Mesendoderm (in vitro differentiated cells): ENCODE measurements at regions not wholly inside any gene's neighbourhood (a gene's known extent, or its start where the extent isn't known, plus 50 kb on each side); places are given as distances from the start of the nearest gene placed in this dataset.
"Not testable (repeated sequence)": the region's sequence is repeated elsewhere in the genome, so short reads cannot be mapped to it uniquely, and the experiment has no call there.

Experiments
- DNase-seq: peaks from one replicate; pipeline ENCODE4 v3.0.0; 2013
- H2AK5ac ChIP-seq: 2 replicates; pipeline ENCODE4 v1.6.1; 2013; ENCODE audit warnings: low read length, inconsistent platforms
- H2BK120ac ChIP-seq: 2 replicates; pipeline ENCODE4 v1.6.1; 2013; ENCODE audit warnings: low read depth, mild to moderate bottlenecking, low read length, moderate library complexity, mixed read lengths
- H2BK15ac ChIP-seq: replicated peaks from 2 replicates; pipeline ENCODE4 v1.6.1; 2013; ENCODE audit warnings: low read depth, mild to moderate bottlenecking, moderate library complexity
- H2BK5ac ChIP-seq: 2 replicates; pipeline ENCODE4 v1.6.1; 2013; ENCODE audit warnings: low read length, inconsistent platforms
- H3K18ac ChIP-seq: 2 replicates; pipeline ENCODE4 v1.6.1; 2013; ENCODE audit warnings: mild to moderate bottlenecking, low read length, mixed read lengths
- H3K23ac ChIP-seq: one replicate; pipeline ENCODE4 v1.6.1; 2013; ENCODE audit warnings: low read length
- H3K27ac ChIP-seq: 2 replicates; pipeline ENCODE4 v1.5.1; 2013; ENCODE audit warnings: low read depth, mild to moderate bottlenecking, inconsistent platforms, low read length, moderate library complexity
- H3K27me3 ChIP-seq: 2 replicates; pipeline ENCODE4 v1.6.1; 2013; ENCODE audit warnings: low read length, control low read depth, mild to moderate bottlenecking, inconsistent platforms; ENCODE audit not compliant: insufficient read depth, poor library complexity
- H3K36me3 ChIP-seq: 2 replicates; pipeline ENCODE4 v1.6.1; 2013; ENCODE audit warnings: low read length, inconsistent platforms; ENCODE audit not compliant: control insufficient read depth, insufficient read depth
- H3K4ac ChIP-seq: one replicate; pipeline ENCODE4 v1.6.1; 2013; ENCODE audit warnings: low read depth, mild to moderate bottlenecking, low read length, moderate library complexity
- H3K4me1 ChIP-seq: 2 replicates; pipeline ENCODE4 v1.6.1; 2013; ENCODE audit warnings: low read depth, low read length, inconsistent platforms; ENCODE audit not compliant: control insufficient read depth
- H3K4me2 ChIP-seq: 2 replicates; pipeline ENCODE4 v1.6.1; 2013; ENCODE audit warnings: low read length
- H3K4me3 ChIP-seq: 2 replicates; pipeline ENCODE4 v1.5.1; 2013; ENCODE audit warnings: mild to moderate bottlenecking, low read length
- H3K56ac ChIP-seq: one replicate; pipeline ENCODE4 v1.6.1; 2013; ENCODE audit warnings: low read length
- H3K79me1 ChIP-seq: 2 replicates; pipeline ENCODE4 v1.6.1; 2013; ENCODE audit warnings: low read length, inconsistent platforms
- H3K79me2 ChIP-seq: 2 replicates; pipeline ENCODE4 v1.6.1; 2013; ENCODE audit warnings: mild to moderate bottlenecking, low read length; ENCODE audit not compliant: control insufficient read depth, insufficient read depth
- H3K9ac ChIP-seq: 2 replicates; pipeline ENCODE4 v1.6.1; 2013; ENCODE audit warnings: low read length, inconsistent platforms
- H4K5ac ChIP-seq: one replicate; pipeline ENCODE4 v1.6.1; 2013; ENCODE audit warnings: low read length
- H4K8ac ChIP-seq: one replicate; pipeline ENCODE4 v1.6.1; 2013; ENCODE audit warnings: low read depth, mild to moderate bottlenecking, control low read depth, low read length, moderate library complexity
- WGBS: extraction: QIAGEN DNeasy Blood & Tissue Kit; methylation state at CpG from one replicate; pipeline ENCODE4 v1.1.7; 2013; ENCODE audit warnings: low lambda C conversion rate, missing lambda C conversion rate; ENCODE audit not compliant: insufficient coverage; ENCODE audit errors: extremely low coverage; 5-methylcytosine and 5-hydroxymethylcytosine counted together

- no peak overlapping the region for H2BK120ac ChIP-seq
- H2BK5ac ChIP-seq = no peak overlapping the region
- H4K8ac ChIP-seq = no peak overlapping the region
- H3K4me3 ChIP-seq = no peak overlapping the region
- H3K4me1 ChIP-seq = no peaks in the 10 kb centered on the region
- H3K4me2 ChIP-seq = no peak overlapping the region
- H2BK15ac ChIP-seq = no peak overlapping the region
- H3K56ac ChIP-seq = no peak overlapping the region
- no peak overlapping the region for H3K4ac ChIP-seq
- no peak overlapping the region for H4K5ac ChIP-seq
- no peaks in the 10 kb centered on the region for H3K36me3 ChIP-seq
- H3K79me1 ChIP-seq = no peaks in the 10 kb centered on the region
- no peak overlapping the region for H3K27ac ChIP-seq
- H3K9ac ChIP-seq = no peak overlapping the region
- H3K27me3 ChIP-seq = no peaks in the 10 kb centered on the region
- no peak overlapping the region for H3K18ac ChIP-seq
- no peak overlapping the region for H3K23ac ChIP-seq
- no peak for DNase-seq
- H2AK5ac ChIP-seq = no peak overlapping the region
- H3K79me2 ChIP-seq = no peaks in the 10 kb centered on the region
- WGBS = no CpG with 5 or more reads among the region's 1 CpG
Measured at GRCh38 chr4:107376293-107376692, 340.2 kb upstream of the DKK2 start.

GRCh38 chr4:107366900-107367299, 330.8 kb upstream of the DKK2 start:
- Histone ChIP-seq H3K4ac (no peak overlapping the region), H3K4me3 (no peak overlapping the region), H3K56ac (no peak overlapping the region), H3K9ac (no peak overlapping the region), H2AK5ac (no peak overlapping the region), H4K8ac (no peak overlapping the region), H3K27ac (no peak overlapping the region), H3K27me3 (no peaks in the 10 kb centered on the region), H3K36me3 (no peaks in the 10 kb centered on the region), H2BK5ac (no peak overlapping the region), H2BK120ac (no peak overlapping the region), H3K18ac (no peak overlapping the region), H3K79me2 (no peaks in the 10 kb centered on the region), H3K23ac (no peak overlapping the region), H3K4me2 (no peak overlapping the region), H3K4me1 (no peaks in the 10 kb centered on the region), H2BK15ac (no peak overlapping the region), H4K5ac (no peak overlapping the region), H3K79me1 (no peaks in the 10 kb centered on the region)
- no peak for DNase-seq

GRCh38 chr4:107366016-107366735, 330.1 kb upstream of the DKK2 start:
- H3K9ac ChIP-seq = no peak overlapping the region
- H3K79me1 ChIP-seq = no peaks in the 10 kb centered on the region

GRCh38 chr4:107363125-107363524, 327.0 kb upstream of the DKK2 start:
- no peaks in the 10 kb centered on the region for H3K79me2 ChIP-seq
- H4K5ac ChIP-seq = no peak overlapping the region
- no peak overlapping the region for H3K18ac ChIP-seq
- H3K9ac ChIP-seq = no peak overlapping the region
- no peak overlapping the region for H3K56ac ChIP-seq
- H4K8ac ChIP-seq = no peak overlapping the region
- no peak overlapping the region for H3K4me3 ChIP-seq
- H3K4ac ChIP-seq = no peak overlapping the region
- H3K27ac ChIP-seq = no peak overlapping the region
- H3K4me2 ChIP-seq = no peak overlapping the region
- no peak overlapping the region for H3K23ac ChIP-seq
- H2BK5ac ChIP-seq = no peak overlapping the region
- H2BK120ac ChIP-seq = no peak overlapping the region
- no peaks in the 10 kb centered on the region for H3K79me1 ChIP-seq
- H3K36me3 ChIP-seq = no peaks in the 10 kb centered on the region
- no peaks in the 10 kb centered on the region for H3K4me1 ChIP-seq
- no CpG with 5 or more reads among the region's 2 CpGs for WGBS
- no peaks in the 10 kb centered on the region for H3K27me3 ChIP-seq
- H2AK5ac ChIP-seq = no peak overlapping the region
- H2BK15ac ChIP-seq = no peak overlapping the region
- DNase-seq = no peak

More at GRCh38 chr4:107366016-107366735, 330.1 kb upstream of the DKK2 start:
- no peak overlapping the region for H3K4ac ChIP-seq
- DNase-seq = no peak
- H3K4me3 ChIP-seq = no peak overlapping the region
- no peak overlapping the region for H2AK5ac ChIP-seq
- no CpG with 5 or more reads among the region's 5 CpGs for WGBS
- no peak overlapping the region for H3K4me2 ChIP-seq
- H2BK120ac ChIP-seq = no peak overlapping the region
- no peaks in the 10 kb centered on the region for H3K36me3 ChIP-seq
- H4K5ac ChIP-seq = no peak overlapping the region
- no peak overlapping the region for H4K8ac ChIP-seq
- no peak overlapping the region for H3K56ac ChIP-seq
- H3K79me2 ChIP-seq = no peaks in the 10 kb centered on the region
- H2BK5ac ChIP-seq = no peak overlapping the region
- H3K27me3 ChIP-seq = no peaks in the 10 kb centered on the region
- no peak overlapping the region for H3K27ac ChIP-seq
- H3K23ac ChIP-seq = no peak overlapping the region
- H2BK15ac ChIP-seq = no peak overlapping the region
- no peaks in the 10 kb centered on the region for H3K4me1 ChIP-seq
- H3K18ac ChIP-seq = no peak overlapping the region

GRCh38 chr4:107359208-107359607, 323.1 kb upstream of the DKK2 start:
- no peak overlapping the region for H3K4me2 ChIP-seq
- H3K9ac ChIP-seq = no peak overlapping the region
- H3K27ac ChIP-seq = no peak overlapping the region
- no peak overlapping the region for H2BK15ac ChIP-seq
- no peak overlapping the region for H4K5ac ChIP-seq
- H3K27me3 ChIP-seq = no peaks in the 10 kb centered on the region
- no peak overlapping the region for H2AK5ac ChIP-seq
- no peak overlapping the region for H3K56ac ChIP-seq
- H3K79me1 ChIP-seq = no peaks in the 10 kb centered on the region
- no peak overlapping the region for H3K4me3 ChIP-seq
- no peaks in the 10 kb centered on the region for H3K4me1 ChIP-seq
- no peak overlapping the region for H3K18ac ChIP-seq
- H2BK120ac ChIP-seq = no peak overlapping the region
- no peak for DNase-seq
- no peaks in the 10 kb centered on the region for H3K36me3 ChIP-seq
- H3K79me2 ChIP-seq = no peaks in the 10 kb centered on the region
- H2BK5ac ChIP-seq = no peak overlapping the region
- no peak overlapping the region for H3K4ac ChIP-seq
- H3K23ac ChIP-seq = no peak overlapping the region
- no CpG with 5 or more reads among the region's 1 CpG for WGBS
- H4K8ac ChIP-seq = no peak overlapping the region

- H3K27me3 ChIP-seq, H3K4me2 ChIP-seq, H3K36me3 ChIP-seq, H3K79me2 ChIP-seq, H2BK5ac ChIP-seq, H3K4me1 ChIP-seq, H3K56ac ChIP-seq, H3K9ac ChIP-seq, H2BK15ac ChIP-seq, H4K8ac ChIP-seq, H3K4ac ChIP-seq, H4K5ac ChIP-seq, H2AK5ac ChIP-seq, H3K18ac ChIP-seq, H3K79me1 ChIP-seq, H3K23ac ChIP-seq, H2BK120ac ChIP-seq, H3K4me3 ChIP-seq, H3K27ac ChIP-seq: not testable (repeated sequence)
- peak; percentile 74 for DNase-seq
- no CpG with 5 or more reads among the region's 11 CpGs for WGBS
Measured at GRCh38 chr4:107354304-107354703, 318.2 kb upstream of the DKK2 start.
